GM19025 (cell line): ENCODE measurements at regions not wholly inside any gene's neighbourhood (a gene's known extent, or its start where the extent isn't known, plus 50 kb on each side); places are given as distances from the start of the nearest gene placed in this dataset.

ENCODE experiments used
- ATAC-seq: cut with Tn5 transposase; IDR thresholded peaks from one replicate; pipeline ENCODE4 v1.9.1; 2021; ENCODE audit warnings: mild to moderate bottlenecking, low read depth, moderate library complexity; ENCODE audit not compliant: unreplicated experiment

GRCh38 chr1:209073879-209074278 is 509.6 kb upstream of the CAMK1G start:
- no peak for ATAC-seq

GRCh38 chr1:209074575-209075250 is 508.8 kb upstream of the CAMK1G start:
- ATAC-seq, result no peak

- no peak for ATAC-seq
Measured at GRCh38 chr1:209076688-209077087, 506.8 kb upstream of the CAMK1G start.

GRCh38 chr1:209080170-209080781 is 503.2 kb upstream of the CAMK1G start:
- ATAC-seq, result no peak

GRCh38 chr1:209086486-209087192 is 496.9 kb upstream of the CAMK1G start:
- peak; percentile 85 for ATAC-seq

GRCh38 chr1:209094384-209094783 is 489.1 kb upstream of the CAMK1G start:
- no peak for ATAC-seq

- peak; percentile 75 for ATAC-seq
Measured at GRCh38 chr1:209095627-209096595, 487.6 kb upstream of the CAMK1G start.

GRCh38 chr1:209100460-209100859 is 483.1 kb upstream of the CAMK1G start:
- no peak for ATAC-seq

GRCh38 chr1:209101106-209101505 is 482.4 kb upstream of the CAMK1G start:
- ATAC-seq, result no peak

GRCh38 chr1:209102120-209102519 is 481.4 kb upstream of the CAMK1G start:
- ATAC-seq, result no peak

GRCh38 chr1:209102531-209102930 is 481.0 kb upstream of the CAMK1G start:
- no peak for ATAC-seq

GRCh38 chr1:209103092-209103491 is 480.4 kb upstream of the CAMK1G start:
- peak; percentile 44 for ATAC-seq

GRCh38 chr1:209104646-209105045 is 478.9 kb upstream of the CAMK1G start:
- ATAC-seq, result no peak

GRCh38 chr1:209105701-209106100 is 477.8 kb upstream of the CAMK1G start:
- ATAC-seq, result no peak

- ATAC-seq, result no peak
Measured at GRCh38 chr1:209106237-209106741, 477.2 kb upstream of the CAMK1G start.

GRCh38 chr1:209106861-209107260 is 476.7 kb upstream of the CAMK1G start:
- no peak for ATAC-seq

- ATAC-seq, result peak; percentile 54
Measured at GRCh38 chr1:209107535-209107934, 476.0 kb upstream of the CAMK1G start.

GRCh38 chr1:209109001-209109785 is 474.3 kb upstream of the CAMK1G start:
- no peak for ATAC-seq

- ATAC-seq, result no peak
Measured at GRCh38 chr1:209113521-209113920, 470.0 kb upstream of the CAMK1G start.

- ATAC-seq, result no peak
Measured at GRCh38 chr1:209116705-209117104, 466.8 kb upstream of the CAMK1G start.
